Activated effector memory CD4-positive, alpha-beta T cell treated with Interleukin-2 at 50 U/mL for 16 hours (primary cell): ENCODE measurements at regions not wholly inside any gene's neighbourhood (a gene's known extent, or its start where the extent isn't known, plus 50 kb on each side); places are given as distances from the start of the nearest gene placed in this dataset.

Source experiments
- DNase-seq: peaks from one replicate; pipeline ENCODE4 v3.0.0-alpha.2; 2020

- DNase-seq, result no peak
Observed at GRCh38 chr12:13592063-13592942, 389.1 kb downstream of the GRIN2B start.

DNA sequence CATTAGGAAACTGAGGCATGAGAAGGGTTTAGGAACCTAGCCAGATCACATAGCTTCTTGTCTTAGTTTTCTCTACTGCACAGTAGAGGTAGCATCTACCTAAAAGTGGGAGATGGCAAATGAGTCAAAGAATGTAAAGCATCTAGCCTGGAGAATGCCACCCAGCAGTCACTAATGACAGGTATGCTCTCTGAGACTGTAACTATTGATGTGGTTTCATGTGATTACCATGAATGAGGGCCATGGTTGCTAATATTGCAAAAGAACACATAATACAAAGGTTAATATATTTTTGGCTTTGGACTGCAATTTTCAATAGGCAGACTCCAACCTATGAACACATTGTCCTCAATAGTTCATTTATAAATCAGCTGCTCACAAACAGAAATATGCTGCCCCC lies 389.9 kb downstream of the GRIN2B start:
- DNase-seq, result no peak

DNA sequence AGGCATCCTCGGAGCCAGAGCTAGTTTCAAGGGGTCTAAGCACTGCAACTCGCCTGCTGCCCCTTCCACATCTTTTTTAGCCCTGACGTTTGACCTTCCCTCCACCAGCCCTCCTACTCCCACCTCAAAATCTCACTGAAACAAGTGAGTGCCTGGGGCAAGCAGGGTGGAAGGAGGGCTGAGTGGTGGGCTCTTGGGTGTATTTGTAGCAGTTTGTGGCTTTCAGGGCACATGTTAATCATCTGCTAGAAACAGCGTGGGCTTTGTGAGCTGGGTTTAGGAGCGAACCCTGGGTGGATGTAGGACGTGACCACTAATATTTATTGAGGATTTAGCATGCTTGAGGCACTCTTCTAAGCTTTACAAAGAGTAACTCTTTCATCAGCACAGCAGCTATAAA lies 390.3 kb downstream of the GRIN2B start:
- no peak for DNase-seq

DNA sequence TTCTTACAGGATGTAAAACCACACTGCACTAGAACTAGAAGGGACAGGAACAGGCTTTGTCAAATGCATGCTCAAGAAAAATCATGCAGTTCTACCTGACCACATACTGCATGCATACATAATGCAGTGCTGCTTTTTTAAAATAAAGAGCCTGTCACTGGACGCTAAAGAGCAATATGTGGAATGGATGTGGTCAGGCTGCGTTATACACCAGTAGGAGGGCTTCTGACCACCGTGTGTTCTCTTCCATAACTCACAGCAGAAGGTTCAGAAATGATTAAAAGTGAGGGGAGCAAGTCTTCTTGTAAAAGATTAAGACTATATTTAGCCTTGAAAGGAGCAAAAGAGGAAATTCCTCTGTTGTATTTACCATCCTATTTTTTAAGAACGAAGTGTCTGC lies 392.0 kb downstream of the EMP1 start:
- no peak for DNase-seq

DNA sequence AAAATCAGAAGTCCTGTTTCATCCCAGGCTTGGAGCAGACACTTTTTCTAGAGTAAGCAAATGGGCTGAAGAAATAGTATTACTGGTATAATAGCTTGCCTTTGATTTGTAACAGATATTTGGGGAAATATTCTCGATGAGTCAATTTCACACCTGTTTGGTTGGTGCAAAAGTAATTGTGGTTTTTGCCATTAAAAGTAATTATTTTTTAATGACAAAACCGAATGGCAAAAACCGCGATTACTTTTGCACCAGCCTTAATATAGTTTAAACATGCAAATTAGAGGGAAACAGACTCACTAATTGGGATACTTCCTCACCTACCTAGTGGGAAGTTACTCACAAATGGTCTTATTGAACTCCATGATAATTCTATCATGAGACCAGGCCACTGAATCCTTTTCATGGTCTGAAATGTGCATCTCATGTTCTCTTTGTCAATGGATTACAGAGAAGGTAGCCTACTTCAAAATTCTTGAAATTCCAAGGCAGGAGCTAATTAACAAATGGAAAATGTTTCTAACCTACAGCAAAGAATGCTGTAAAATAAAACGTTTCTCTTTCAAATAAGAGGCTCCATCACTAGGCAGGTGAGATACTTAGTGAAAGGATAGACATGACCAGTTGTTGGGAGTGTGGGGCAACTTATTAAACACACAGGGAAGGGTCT lies 391.3 kb downstream of the EMP1 start:
- no peak for DNase-seq

GRCh38 chr12:13586361-13586760 lies 389.8 kb downstream of the EMP1 start:
- DNase-seq, result no peak

DNA sequence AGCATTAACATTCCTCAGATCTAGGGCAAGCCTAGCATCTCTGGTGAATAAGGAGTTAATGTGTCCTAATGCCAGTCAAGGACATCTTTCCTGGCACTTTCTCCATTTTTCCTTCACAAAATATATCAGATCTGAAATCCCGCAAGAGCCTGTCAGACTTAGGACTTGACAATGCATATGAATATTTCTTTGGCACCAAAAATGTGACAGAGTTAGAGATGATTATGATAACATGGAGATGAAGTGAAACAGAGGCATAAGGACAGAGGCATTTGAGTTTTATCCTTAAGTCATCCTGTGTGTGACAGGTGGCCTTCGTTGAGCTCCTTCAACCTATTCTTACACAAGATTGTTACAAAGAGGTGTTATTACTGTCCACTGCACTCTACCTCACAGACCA lies 388.0 kb downstream of the EMP1 start:
- DNase-seq, result no peak

GRCh38 chr12:13583630-13584029 lies 387.1 kb downstream of the EMP1 start:
- DNase-seq, result no peak

- DNase-seq, result no peak
Observed at GRCh38 chr12:13582421-13582820, 385.9 kb downstream of the EMP1 start.

DNA sequence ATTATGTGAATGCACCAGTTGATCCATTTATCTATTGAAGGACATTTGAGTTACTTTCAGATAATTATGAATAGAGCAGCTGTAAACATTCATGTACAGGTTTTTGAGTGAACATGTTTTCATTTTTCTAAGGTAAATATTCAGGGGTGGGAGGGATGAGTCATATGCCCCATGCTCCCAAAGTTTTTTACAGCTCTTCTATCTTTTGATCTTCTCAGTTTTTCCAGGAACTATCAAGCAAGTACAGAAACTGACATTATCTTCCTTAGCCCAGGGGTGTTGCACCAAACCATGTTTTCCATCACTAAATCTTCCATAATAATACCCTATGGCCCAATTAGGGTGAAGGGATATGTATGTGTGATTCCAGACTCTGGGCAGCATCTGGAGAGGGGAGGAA lies 384.5 kb downstream of the EMP1 start:
- DNase-seq, result no peak

DNA sequence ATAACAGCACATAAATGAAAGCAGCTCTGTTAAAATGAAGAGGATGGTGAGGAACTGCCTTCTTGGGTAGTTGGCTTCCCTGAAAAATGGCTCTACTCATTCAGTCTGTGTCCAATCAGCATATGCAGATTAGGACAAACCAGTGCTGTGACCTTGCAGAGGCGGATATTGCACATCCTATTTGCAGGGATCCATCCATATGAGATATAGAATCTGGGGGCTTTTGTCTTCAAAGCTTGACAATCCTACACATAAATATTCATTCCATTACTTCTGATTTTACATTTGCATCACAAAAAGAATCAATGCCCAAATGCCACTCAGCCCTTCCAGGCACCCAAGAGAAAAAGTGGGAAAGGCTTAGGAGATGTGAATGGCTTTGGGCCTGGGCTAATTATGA lies 383.7 kb downstream of the EMP1 start:
- no peak for DNase-seq

DNA sequence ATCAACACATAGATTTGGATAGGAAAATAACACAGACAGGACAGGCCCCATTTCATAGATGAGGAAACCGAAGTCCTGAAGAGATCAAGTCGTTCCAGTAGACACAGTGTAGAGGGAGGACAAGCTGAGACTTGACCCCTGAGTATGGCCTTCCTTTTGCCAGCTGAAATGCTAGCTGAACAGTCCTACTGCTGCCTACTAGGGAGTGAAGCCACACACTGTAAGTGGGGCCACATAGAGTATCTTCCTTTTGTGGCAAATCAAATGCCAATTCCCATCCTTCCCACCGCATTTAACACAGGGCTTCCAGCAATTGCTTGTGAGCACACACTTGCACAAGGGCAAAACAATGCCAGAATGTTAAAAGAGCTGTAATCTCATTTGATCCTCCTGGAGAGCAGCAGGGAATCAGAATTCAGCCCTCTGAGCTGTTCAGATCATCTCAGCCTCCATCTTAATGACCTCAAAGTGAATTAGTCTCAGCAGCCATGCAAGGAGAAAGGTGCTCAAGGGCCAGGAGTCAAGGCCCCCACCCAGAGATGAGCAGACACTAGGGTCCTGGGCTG lies 380.5 kb downstream of the EMP1 start:
- DNase-seq, result no peak

DNA sequence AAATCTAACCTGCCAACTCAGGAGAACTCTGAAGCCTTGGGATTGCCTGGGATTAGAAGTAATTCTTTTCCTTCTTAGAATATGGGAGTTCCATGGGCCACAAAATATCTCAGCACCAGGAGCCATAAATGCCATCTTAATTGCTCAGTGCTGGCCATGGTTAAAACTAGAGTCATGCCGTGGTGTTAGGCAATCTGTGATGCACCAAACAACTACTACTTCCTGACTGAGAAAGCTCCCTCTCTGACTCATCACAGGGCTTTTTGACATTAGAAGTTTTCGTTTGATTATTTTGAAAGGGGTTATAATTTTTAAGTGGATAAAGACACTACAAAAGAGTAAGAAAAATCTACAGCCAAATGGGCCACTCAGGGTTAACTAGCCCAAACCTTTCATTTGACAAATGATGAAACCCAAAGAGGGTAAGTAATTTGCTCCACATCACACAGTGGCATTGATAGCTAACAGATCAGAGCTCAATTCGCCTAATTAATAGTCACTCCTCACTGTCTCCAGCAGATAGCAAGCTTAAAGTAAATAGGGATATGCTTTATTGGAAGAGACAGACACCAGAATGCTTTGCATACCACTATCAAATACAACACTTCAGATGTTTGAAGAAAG lies 377.3 kb downstream of the EMP1 start:
- no peak for DNase-seq

- DNase-seq, result no peak
Observed at GRCh38 chr12:13571035-13571434, 374.5 kb downstream of the EMP1 start.

DNA sequence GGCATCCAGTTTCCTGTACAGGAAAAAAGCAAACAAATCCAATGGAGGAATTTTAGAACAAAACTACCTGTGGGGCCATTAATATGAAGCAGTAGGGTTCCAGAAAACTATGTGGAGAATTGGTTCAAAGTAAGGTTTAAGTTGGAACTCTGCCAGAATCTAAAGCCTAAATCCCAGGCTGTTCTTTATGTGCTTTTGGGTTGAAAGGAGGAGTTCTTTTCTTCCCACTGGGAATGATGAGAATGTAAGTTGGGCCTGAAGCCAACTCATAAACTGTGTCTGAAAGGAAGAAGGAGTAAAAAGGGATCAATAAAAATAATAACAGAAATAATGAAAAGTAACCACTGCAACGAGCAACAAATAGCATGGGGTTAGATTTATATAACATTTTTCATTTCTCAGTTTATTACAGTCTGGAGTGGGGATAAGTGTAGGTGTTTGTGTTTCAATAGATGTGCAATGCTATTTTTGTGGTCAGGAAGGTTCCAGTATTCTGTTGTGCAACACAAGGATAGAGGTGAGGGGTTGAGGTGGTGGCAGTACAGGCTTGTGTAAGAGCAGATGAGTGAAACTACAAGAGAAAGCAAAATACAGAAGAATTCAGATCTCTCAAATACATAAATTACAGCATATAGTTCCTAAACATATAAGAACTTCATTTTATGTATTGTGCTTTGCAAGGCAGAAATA lies 373.6 kb downstream of the EMP1 start:
- no peak for DNase-seq

GRCh38 chr12:13566292-13566691 lies 369.8 kb downstream of the EMP1 start:
- no peak for DNase-seq

GRCh38 chr12:13564266-13564810 lies 367.8 kb downstream of the EMP1 start:
- no peak for DNase-seq

DNA sequence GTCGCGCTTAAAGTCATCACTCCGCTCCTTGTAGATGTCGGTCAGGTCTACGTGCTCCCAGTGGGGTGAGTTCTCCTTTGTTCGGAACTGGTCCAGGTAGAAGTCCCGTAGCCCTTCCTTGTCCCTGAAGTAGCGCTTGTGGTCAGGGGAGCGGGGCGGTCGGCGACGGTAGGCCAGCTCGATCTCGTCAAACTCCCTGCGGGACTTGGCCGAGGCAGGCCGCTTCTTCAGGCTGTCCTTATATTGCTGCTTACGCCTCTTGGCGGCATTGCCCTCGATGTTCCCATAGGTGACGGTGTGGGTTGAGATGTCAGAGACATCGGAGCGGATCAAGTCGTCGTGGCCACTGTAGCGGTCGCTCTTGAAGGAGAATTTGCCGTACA lies 367.2 kb downstream of the EMP1 start:
- DNase-seq, result no peak

GRCh38 chr12:13562915-13563742 lies 366.6 kb downstream of the EMP1 start:
- no peak for DNase-seq

DNA sequence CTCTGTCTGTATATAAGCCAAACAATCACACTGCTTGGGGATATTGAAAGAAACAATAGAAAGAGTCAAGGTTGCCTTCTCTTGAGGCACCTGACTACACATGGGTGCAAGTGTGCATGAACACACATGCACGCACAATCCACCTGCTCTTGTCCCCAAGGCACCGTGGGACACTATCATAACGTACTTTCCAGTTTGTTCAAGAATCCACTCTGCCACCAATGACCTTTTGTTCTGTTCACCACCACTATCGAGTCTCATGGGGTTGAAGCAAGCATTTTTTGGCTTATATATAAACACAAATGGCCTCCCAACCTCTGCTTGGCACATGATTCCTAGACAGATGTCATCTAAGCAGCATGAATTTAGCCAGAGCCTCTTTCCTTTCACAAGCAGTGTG lies 365.4 kb downstream of the EMP1 start:
- DNase-seq, result no peak

DNA sequence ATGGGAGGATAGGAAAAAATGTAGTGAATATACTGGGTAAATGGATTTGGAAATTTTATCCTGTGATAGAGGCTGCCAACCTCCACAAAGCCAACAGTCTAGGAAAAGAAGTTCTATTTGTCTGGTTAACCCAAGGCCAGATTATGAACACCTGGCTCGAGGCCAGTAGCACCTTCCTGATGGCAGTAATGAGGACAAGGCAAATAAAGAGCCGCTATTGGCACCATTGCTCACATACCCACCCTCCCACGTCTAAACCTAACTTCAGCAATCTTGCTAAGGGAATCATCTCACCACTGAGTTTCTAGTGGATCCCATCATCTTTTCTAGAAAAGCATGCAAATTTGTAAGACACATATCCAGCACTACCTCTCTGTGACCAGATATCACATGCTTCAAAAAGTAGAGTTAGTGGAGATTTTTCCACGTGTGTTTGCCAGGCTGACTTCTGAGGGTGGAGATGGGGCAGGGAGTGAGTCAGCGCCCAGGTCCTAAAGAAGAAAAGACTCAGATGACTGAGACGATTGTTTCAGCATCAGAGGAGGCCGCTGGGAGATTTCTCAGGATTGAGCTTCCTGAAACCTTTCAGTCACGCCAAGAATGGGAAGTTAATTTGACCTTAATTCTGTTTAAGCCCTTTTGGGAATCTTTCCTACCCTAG lies 362.9 kb downstream of the EMP1 start:
- DNase-seq, result no peak
